Muscle layer of duodenum (tissue), 2 donors: ENCODE measurements at regions not wholly inside any gene's neighbourhood (a gene's known extent, or its start where the extent isn't known, plus 50 kb on each side); places are given as distances from the start of the nearest gene placed in this dataset.
A peak's percentile ranks its signal among the peaks of the same experiment; 100 is the strongest.
"Not testable (repeated sequence)": the region's sequence is repeated elsewhere in the genome, so short reads cannot be mapped to it uniquely, and the experiment has no call there.

Source experiments
- H3K27ac ChIP-seq: one replicate; pipeline ENCODE4 v1.7.0; 2013; ENCODE audit warnings: mild to moderate bottlenecking, low read length
- H3K27me3 ChIP-seq: one replicate; pipeline ENCODE4 v1.7.0; 2013; ENCODE audit warnings: low read depth, mild to moderate bottlenecking, control low read depth, low read length
- H3K36me3 ChIP-seq, 2 donors: one replicate each; pipeline ENCODE4 v1.7.0; 2013; ENCODE audit warnings: low read length in 2 of 2, control low read depth in 1 of 2, mild to moderate bottlenecking in 1 of 2; ENCODE audit not compliant: insufficient read depth in 2 of 2, control insufficient read depth in 1 of 2
- H3K4me1 ChIP-seq, 2 donors: one replicate each; pipeline ENCODE4 v1.7.0; 2013; ENCODE audit warnings: low read length in 2 of 2, mild to moderate bottlenecking in 2 of 2, control low read depth in 1 of 2, moderate library complexity in 1 of 2; ENCODE audit not compliant: insufficient read depth in 2 of 2, control insufficient read depth in 1 of 2
- H3K4me3 ChIP-seq, 2 donors: one replicate each; pipeline ENCODE4 v1.7.0; 2013; ENCODE audit warnings: low read length in 2 of 2, low read depth in 1 of 2, mild to moderate bottlenecking in 1 of 2
- H3K9me3 ChIP-seq, 2 donors: one replicate each; pipeline ENCODE4 v1.7.0; 2013; ENCODE audit warnings: low read length in 2 of 2, control low read depth in 1 of 2, mild to moderate bottlenecking in 1 of 2; ENCODE audit not compliant: control insufficient read depth in 1 of 2
- donor health status: healthy.

GRCh38 chr4:137735561-137736104 lies 203.3 kb upstream of the PCDH18 start:
- H3K36me3 ChIP-seq, result no peaks in the 10 kb centered on the region
- peaks cover 0 to 7% of the 10 kb centered on the region in 2 donors for H3K9me3 ChIP-seq
- no peak overlapping the region for H3K27ac ChIP-seq
- H3K4me3 ChIP-seq, result no peak overlapping the region
- H3K27me3 ChIP-seq, result no peaks in the 10 kb centered on the region
- H3K4me1 ChIP-seq, result no peaks in the 10 kb centered on the region

DNA sequence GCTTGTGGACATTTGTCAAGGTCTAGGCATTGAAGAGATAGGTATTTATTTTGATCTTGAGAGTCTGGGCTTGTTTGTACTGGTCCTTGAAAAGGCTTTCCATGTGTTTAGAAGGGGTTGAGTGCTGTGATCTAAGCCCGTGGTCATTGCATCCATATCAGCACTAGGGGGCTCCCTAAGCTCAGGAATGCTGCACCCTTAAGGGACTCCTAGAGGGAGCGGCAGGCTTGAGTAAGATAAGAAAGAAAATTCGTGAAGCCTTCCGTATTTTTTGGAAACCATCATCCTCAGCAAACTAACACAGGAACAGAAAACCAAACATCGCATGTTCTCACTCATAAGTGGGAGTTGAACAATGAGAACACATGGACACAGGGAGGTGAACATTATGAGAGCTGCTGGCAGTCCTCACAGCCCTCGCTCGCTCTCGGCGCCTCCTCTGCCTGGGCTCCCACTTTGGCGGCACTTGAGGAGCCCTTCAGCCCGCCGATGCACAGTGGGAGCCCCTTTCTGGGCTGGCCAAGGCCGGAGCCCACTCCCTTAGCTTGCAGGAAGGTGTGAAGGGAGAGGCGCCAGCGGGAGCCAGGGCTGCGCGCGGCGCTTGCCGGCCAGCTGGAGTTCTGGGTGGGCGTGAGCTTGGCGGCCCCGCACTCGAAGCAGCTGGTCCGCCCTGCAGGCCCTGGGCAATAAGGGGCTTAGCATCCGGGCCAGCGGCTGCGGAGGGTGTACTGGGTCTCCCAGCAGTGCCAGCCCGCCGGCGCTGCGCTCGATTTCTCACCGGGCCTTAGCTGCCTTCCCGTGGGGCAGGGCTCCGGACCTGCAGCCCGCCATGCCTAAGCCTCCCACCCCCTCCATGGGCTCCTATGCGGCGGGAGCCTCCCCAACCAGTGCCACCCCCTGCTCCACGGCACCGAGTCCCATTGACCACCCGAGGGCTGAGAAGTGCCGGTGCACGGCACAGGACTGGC lies 201.2 kb upstream of the PCDH18 start:
- not testable (repeated sequence) for H3K4me1 ChIP-seq, H3K27me3 ChIP-seq, H3K36me3 ChIP-seq, H3K9me3 ChIP-seq, H3K4me3 ChIP-seq, H3K27ac ChIP-seq

DNA sequence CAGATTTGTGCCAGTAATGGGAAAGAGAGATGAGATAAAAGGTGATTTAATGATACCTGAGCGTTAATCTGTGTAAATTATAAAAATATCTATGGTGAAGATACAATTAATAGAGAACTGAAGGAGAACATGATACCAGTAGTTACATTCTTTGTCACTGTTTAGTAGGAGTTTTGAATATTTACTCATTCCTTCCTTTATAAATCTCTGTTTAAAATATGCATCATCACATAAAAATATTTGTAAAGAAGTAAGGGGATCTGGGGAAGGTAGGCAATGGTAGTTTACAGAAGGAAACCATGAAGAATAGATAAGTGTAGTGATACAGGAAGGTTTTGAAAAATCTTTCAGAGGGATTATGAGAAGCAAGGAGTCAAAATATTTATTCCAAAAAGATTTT lies 190.6 kb upstream of the PCDH18 start:
- H3K27ac ChIP-seq, result no peak overlapping the region
- H3K4me1 ChIP-seq, result no peaks in the 10 kb centered on the region
- H3K27me3 ChIP-seq, result no peaks in the 10 kb centered on the region
- peaks cover 0 to 1% of the 10 kb centered on the region in 2 donors for H3K9me3 ChIP-seq
- no peaks in the 10 kb centered on the region for H3K36me3 ChIP-seq
- H3K4me3 ChIP-seq, result no peak overlapping the region

GRCh38 chr4:137711502-137711901 lies 179.2 kb upstream of the PCDH18 start:
- Histone ChIP-seq H3K4me3 (no peak overlapping the region), H3K27me3 (no peaks in the 10 kb centered on the region), H3K27ac (no peak overlapping the region), H3K9me3 (no peaks in the 10 kb centered on the region), H3K4me1 (peaks cover 0 to 7% of the 10 kb centered on the region in 2 donors), H3K36me3 (no peaks in the 10 kb centered on the region)

- Histone ChIP-seq H3K4me1 (peaks cover 0 to 26% of the 10 kb centered on the region in 2 donors), H3K27me3 (no peaks in the 10 kb centered on the region), H3K4me3 (no peak overlapping the region), H3K27ac (no peak overlapping the region), H3K36me3 (no peaks in the 10 kb centered on the region), H3K9me3 (no peaks in the 10 kb centered on the region)
These were observed 175.3 kb upstream of the PCDH18 start for GRCh38 chr4:137707626-137708025.

- Histone ChIP-seq H3K27ac (no peak overlapping the region), H3K36me3 (no peaks in the 10 kb centered on the region), H3K9me3 (no peaks in the 10 kb centered on the region), H3K4me1 (peaks cover 0 to 28% of the 10 kb centered on the region in 2 donors), H3K27me3 (no peaks in the 10 kb centered on the region), H3K4me3 (no peak overlapping the region)
These were observed 174.9 kb upstream of the PCDH18 start for GRCh38 chr4:137707102-137707620.

DNA sequence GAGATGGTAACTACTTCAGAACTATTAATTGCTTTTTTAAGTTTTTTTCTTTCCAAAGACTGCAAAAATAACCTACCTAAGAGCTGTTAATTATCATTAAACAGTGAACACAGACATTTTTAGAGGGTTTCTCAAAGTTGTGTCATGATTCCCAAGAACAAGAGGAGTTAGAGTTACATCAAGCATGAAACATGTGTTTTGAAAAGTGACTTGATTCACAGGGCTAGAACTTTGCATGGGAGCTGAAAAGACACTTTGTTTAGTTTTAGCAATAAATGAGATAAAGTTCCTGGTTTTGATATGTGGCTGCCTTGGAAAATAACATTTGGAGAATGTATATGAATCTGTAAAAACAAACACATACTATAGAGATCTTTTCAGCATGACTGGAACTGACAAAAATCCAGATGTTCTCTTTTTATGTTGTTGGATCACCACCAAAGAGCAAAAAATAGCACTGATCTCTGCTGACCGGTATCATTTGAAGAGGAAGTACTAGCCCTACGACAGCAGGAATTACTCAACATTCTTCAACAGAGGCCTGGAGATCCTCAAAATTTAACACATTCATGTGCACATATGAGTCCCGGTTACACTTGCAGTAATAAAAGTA lies 173.0 kb upstream of the PCDH18 start:
- H3K36me3 ChIP-seq, result no peaks in the 10 kb centered on the region
- peaks cover 0 to 28% of the 10 kb centered on the region in 2 donors for H3K4me1 ChIP-seq
- no peaks in the 10 kb centered on the region for H3K27me3 ChIP-seq
- H3K4me3 ChIP-seq, result no peak overlapping the region
- H3K27ac ChIP-seq, result peak overlapping the region; percentile 8
- no peaks in the 10 kb centered on the region for H3K9me3 ChIP-seq

DNA sequence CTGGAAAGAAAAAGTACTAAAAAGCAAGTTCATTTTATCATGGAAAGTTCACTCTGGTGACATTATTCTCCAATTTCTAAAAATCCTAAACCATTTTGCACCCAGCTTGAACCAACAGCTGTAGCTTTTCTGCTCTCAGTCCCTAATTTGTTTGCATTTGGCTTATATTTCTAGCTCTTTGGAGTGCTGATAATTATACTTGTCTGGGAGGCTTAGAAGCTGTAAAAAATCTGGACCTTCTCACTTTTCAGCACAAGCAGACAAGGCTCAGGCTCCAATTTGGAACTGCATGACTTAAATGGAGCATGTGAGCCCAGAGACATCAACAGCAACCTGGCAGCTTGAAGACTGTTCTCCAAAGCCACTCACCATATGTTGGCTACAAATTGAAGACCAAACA lies 170.9 kb upstream of the PCDH18 start:
- Histone ChIP-seq H3K9me3 (no peaks in the 10 kb centered on the region), H3K4me1 (peaks cover 0 to 28% of the 10 kb centered on the region in 2 donors), H3K27ac (no peak overlapping the region), H3K27me3 (no peaks in the 10 kb centered on the region), H3K4me3 (no peak overlapping the region), H3K36me3 (no peaks in the 10 kb centered on the region)

DNA sequence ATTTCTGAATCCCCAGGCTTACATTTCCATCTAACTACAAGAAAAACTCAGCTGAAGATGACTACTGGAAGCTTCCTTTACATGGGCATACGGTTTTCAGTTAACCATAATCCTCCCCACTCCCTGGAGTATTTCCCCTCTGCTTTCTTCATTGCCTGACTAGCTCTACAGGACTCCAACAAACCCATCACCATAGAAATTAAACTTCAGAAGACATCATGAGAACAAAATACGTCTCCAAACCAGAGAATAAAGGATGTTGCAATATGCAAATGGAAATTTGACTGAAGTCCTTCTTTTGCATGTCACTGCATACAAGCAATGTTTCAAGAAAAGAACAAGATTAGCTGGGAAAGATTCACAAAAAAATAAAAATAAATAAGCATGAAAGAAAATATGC lies 170.2 kb upstream of the PCDH18 start:
- no peak overlapping the region for H3K27ac ChIP-seq
- peaks cover 0 to 28% of the 10 kb centered on the region in 2 donors for H3K4me1 ChIP-seq
- no peak overlapping the region for H3K4me3 ChIP-seq

GRCh38 chr4:137701401-137701800 lies 169.1 kb upstream of the PCDH18 start:
- peaks cover 0 to 22% of the 10 kb centered on the region in 2 donors for H3K4me1 ChIP-seq
- H3K4me3 ChIP-seq, result no peak overlapping the region
- H3K27ac ChIP-seq, result no peak overlapping the region
- H3K36me3 ChIP-seq, result no peaks in the 10 kb centered on the region
- no peaks in the 10 kb centered on the region for H3K27me3 ChIP-seq
- H3K9me3 ChIP-seq, result no peaks in the 10 kb centered on the region

More for the DNA sequence above, 170.2 kb upstream of the PCDH18 start:
- H3K27me3 ChIP-seq, result no peaks in the 10 kb centered on the region
- no peaks in the 10 kb centered on the region for H3K9me3 ChIP-seq
- H3K36me3 ChIP-seq, result no peaks in the 10 kb centered on the region

GRCh38 chr4:137700751-137701150 lies 168.5 kb upstream of the PCDH18 start:
- Histone ChIP-seq H3K27me3 (no peaks in the 10 kb centered on the region), H3K36me3 (no peaks in the 10 kb centered on the region), H3K4me3 (no peak overlapping the region), H3K27ac (no peak overlapping the region), H3K4me1 (peaks cover 0 to 19% of the 10 kb centered on the region in 2 donors), H3K9me3 (no peaks in the 10 kb centered on the region)
